HG02884 (cell line): ENCODE measurements at regions not wholly inside any gene's neighbourhood (a gene's known extent, or its start where the extent isn't known, plus 50 kb on each side); places are given as distances from the start of the nearest gene placed in this dataset.

ENCODE experiments used
- ATAC-seq: cut with Tn5 transposase; IDR thresholded peaks from one replicate; pipeline ENCODE4 v1.9.1; 2021; ENCODE audit warnings: mild to moderate bottlenecking, moderate library complexity; ENCODE audit not compliant: unreplicated experiment

GRCh38 chr15:95709959-95710695 is 620.4 kb upstream of the NR2F2 start:
- no peak for ATAC-seq

- ATAC-seq, result no peak
These were observed 617.7 kb upstream of the NR2F2 start for GRCh38 chr15:95712785-95713184.

- no peak for ATAC-seq
These were observed 617.2 kb upstream of the NR2F2 start for GRCh38 chr15:95713324-95713723.

- ATAC-seq, result no peak
These were observed 615.2 kb upstream of the NR2F2 start for GRCh38 chr15:95715116-95715903.

- ATAC-seq, result no peak
These were observed 614.4 kb upstream of the NR2F2 start for GRCh38 chr15:95715906-95716656.

GRCh38 chr15:95716708-95717107 is 613.8 kb upstream of the NR2F2 start:
- no peak for ATAC-seq

- ATAC-seq, result no peak
These were observed 612.1 kb upstream of the NR2F2 start for GRCh38 chr15:95718441-95718840.

GRCh38 chr15:95724908-95725633 is 605.4 kb upstream of the NR2F2 start:
- ATAC-seq, result no peak

- no peak for ATAC-seq
These were observed 603.6 kb upstream of the NR2F2 start for GRCh38 chr15:95726891-95727290.

GRCh38 chr15:95733931-95734330 is 596.6 kb upstream of the NR2F2 start:
- no peak for ATAC-seq

GRCh38 chr15:95734422-95735316 is 595.8 kb upstream of the NR2F2 start:
- ATAC-seq, result no peak

- no peak for ATAC-seq
These were observed 593.4 kb upstream of the NR2F2 start for GRCh38 chr15:95737060-95737459.

GRCh38 chr15:95739131-95739530 is 591.4 kb upstream of the NR2F2 start:
- ATAC-seq, result no peak

GRCh38 chr15:95741830-95742229 is 588.7 kb upstream of the NR2F2 start:
- no peak for ATAC-seq

GRCh38 chr15:95742256-95742655 is 588.2 kb upstream of the NR2F2 start:
- ATAC-seq, result no peak

GRCh38 chr15:95742836-95743235 is 587.7 kb upstream of the NR2F2 start:
- no peak for ATAC-seq

GRCh38 chr15:95757171-95757570 is 573.3 kb upstream of the NR2F2 start:
- no peak for ATAC-seq

- no peak for ATAC-seq
These were observed 572.0 kb upstream of the NR2F2 start for GRCh38 chr15:95758451-95758850.

GRCh38 chr15:95758851-95759250 is 571.6 kb upstream of the NR2F2 start:
- ATAC-seq, result no peak

GRCh38 chr15:95760508-95760907 is 570.0 kb upstream of the NR2F2 start:
- ATAC-seq, result no peak
